Suppressor macrophage treated with lipopolysaccharide for 1 hour (primary cell): ENCODE measurements at regions not wholly inside any gene's neighbourhood (a gene's known extent, or its start where the extent isn't known, plus 50 kb on each side); places are given as distances from the start of the nearest gene placed in this dataset.
"Not testable (repeated sequence)": the region's sequence is repeated elsewhere in the genome, so short reads cannot be mapped to it uniquely, and the experiment has no call there.

Source experiments
- DNase-seq, 3 donors: peaks; one replicate each; pipeline ENCODE4 v3.0.0-alpha.2; 2020 to 2022

DNA sequence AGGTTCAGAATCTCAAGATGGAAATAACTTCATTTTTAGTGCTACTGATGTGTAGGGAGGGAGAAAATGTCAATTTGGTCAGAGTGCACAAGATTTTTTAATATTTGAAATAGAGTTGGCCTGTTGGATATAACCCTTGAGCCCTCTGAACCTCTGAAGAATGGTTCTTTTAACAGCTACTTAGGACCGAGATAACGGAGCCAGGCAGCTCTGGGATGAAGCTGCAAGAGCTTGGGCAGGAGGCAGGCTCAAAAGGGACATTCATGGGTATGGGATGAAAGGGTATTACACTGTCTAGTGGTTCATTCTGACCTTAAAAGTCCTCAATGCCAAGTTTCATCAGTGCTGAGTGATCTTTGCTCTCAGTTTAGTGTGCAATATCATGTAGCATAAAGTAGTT, 111.4 kb upstream of the CPHXL start:
- no peak for DNase-seq

DNA sequence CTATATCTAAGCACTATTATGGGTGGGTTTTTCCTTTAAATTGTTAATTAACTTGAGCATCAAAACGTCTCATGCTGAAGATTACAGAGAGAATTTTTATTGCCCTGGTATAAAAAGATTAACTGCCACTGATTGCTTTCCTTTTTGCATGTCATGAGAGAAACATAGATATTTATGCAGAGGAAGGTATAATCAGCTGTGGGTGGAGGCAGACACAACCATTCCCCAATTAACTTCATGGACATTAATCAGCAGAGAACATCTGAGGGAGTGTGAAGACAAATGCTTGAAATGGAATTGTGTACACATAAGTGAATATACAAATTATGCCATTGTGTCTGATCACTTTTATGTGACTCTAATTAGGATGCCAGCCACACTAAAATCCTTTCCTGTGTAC, 115.2 kb upstream of the CPHXL start:
- no peak for DNase-seq

DNA sequence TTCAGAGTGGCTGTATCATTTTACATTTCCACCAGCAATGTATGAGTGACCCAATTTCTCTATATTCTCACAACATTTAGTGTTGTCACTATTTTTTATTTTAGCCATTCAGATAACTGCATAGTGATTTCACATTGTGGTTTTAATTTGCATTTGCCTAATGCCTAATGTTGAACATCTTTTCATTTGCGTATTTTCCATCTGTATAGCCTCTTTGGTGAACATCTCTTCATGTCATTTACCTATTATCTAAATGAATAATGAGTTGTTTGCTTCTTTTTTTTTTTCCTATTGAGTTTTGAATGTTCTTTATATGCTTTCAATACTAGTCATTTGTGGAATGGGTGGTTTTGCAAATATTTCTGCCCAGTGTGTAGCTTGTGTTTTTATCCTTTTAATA, 120.9 kb upstream of the CPHXL start:
- no peak for DNase-seq

DNA sequence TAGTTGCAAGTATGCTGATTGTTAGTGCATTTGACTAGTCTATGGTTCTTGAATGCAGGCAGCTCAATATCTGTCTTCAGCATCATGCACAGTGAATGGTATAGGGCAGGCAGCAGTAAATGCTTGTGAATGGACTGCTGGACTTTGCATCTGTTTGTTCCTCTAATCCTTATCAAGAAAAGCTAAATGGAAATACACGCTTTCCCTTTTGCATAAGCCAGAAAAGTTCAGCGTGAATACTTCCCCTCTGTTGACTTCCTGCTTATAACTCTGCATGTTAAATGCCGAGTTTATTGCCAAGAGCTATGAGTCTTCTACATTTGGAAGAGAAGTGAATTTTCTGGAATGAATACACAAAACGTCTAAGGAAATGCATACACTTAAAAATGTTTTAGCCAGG, 127.9 kb upstream of the CPHXL start:
- DNase-seq = no peak

DNA sequence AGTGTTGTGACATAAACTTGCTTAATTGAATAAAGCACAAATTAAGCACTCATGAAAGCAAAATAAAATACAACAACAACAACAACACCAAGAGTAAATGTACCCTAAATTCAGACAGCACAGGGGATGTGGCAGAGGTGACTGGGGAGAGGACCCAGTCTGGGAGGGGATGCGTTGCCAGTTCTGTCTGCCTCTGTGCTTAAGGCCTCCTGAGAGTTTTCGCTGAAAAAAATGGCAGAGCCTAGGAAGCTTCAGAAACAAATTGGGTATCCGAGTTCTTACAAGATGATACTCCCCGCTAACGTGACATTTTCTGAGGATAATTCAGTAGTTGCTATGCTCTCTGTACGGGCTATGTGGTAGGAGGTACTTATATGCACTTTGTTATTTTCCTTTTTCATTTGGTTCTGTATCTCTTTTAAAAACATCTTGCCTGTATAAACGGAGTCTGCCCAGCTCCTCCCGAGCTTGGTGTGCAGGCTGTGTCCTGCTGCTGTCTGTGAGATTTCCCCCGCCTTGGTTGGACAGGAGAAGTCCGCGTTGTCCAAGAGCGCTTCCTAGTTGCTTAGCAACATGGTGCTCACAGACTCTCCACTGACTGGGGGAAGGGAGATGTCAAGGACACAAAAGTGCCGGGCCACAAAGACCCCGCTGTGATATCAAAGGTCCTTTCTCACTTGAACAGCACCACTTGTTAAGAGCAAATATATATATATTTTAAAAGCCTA, 134.2 kb upstream of the CPHXL start:
- DNase-seq = no peak

DNA sequence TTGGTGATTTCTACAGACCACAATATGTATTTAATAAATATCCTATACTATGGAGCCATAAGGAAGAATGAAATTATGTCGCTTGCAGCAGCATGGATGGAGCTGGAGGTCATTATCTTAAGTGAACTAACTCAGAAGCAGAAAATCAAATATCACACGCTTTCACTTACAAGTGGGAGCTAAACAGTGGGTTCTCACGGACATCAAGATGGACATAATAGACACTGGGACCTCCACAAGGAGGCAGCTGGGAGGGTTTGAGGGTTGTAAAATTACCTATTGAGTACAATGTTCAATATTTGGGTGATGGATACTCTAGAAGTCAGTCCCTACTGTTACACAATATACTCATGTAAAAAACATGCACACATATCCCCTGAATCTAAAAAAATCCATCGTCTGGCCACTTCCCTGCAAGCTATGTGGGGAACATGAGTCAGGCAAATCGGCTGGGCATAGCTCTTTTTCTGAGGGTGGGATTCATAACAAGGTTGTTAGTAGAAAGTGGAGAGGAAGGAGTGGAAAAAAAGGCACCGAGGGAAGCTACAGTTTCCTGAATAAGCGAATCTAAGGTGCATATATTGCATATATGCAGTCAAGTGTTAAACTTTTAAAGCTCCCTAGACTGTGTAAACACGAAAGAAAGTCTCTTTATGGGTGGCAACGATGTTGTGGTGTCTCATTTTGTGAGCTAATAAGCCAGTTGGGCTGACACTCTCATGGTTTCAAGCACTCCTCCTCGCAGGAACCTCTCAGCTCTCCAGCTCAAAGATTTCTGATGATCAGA, 135.2 kb upstream of the CPHXL start:
- DNase-seq = no peak

DNA sequence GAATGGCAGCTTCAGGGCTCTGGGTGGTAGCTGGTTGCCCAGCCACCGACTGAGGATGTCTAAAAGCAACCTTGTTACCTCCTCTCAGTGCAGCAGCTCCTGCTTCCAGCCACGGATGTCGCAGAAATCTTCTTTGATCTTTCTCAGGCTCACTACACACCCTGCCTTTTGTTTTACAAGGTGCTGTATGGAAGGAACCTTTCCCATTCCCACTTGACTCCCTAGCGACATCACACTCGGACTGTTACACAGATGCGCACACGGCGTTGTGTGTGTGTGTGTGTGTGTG, 135.8 kb upstream of the CPHXL start:
- no peak for DNase-seq

DNA sequence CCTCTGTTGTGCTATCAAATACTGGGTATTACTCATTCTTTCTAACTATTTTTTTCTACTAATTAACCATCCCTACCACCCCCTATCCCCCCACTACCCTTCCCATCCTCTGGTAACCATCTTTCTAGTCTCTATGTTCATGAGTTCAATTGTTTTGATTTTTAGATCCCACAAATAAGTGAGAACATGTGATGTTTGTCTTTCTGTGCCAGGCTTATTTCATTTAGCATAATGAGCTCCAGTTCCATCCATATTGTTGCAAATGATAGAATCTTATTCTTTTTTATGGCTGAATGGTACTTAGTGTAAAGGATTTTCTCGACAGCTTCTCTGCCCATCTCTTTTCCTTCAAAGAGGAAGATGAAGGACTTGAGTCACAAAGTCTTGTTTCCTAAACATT, 138.0 kb upstream of the CPHXL start:
- no peak for DNase-seq

DNA sequence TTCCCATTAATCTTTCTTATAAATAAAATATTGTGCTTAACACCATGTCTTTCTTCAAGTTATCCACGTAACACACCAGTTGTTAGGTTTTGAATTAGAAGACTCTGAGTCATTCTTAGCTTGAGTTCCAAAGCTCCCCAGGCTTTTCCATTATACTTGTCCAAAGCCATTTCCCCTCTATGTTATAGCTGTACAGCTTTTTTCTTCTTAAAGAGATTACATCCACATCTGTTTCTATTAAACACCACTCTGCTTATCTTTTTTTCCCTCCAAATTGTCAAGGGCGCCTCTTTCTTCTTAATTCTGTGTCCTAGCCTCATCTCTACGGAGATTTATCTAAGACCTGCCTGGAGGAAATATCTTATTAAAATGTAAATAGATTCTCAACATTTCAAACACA, 139.4 kb upstream of the CPHXL start:
- DNase-seq = no peak

DNA sequence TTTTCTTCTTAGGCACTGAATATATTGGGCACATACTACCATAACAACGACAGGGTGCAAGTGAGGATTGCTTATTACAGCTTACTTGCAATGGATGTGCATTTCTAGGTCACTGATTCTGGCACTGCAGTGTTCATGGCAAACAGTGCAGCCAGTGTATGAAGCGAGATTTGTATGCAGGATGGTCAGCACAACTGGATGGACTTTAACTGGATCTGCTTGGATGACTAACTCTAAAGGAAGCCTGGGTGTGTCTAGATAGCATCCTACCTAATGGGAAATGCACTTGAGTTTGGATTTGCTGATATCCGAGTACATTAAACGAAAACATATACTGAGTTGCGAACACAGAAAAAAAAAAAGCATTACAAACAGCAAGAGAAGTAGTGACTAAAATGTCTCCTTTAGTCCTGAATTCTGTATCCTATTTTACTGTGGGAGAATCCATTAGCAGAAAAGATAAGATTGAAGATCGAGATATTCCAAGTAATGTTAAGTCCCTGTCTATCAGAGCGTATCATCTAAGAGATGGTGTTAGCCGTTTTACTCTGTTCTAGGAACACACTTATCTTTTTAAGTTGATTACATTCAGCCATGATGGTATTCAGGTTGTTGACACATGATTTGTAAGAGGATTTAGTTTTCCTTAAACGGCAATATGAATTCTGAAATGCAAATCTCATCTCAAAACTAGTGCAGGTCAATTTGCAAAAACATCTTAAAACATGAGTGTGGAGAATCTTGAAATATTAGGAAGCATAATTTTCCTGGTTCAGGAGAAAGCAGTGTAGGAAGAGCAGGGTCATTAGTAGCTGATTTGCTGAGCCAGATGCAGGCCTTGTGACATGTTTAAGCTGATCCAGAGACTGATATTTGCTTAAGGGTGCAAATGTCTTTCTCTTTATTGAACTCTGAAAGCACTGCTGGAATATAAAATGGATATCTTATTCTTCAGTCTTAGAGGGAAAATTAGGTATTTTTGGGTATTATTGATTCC, 142.6 kb upstream of the CPHXL start:
- DNase-seq = no peak

DNA sequence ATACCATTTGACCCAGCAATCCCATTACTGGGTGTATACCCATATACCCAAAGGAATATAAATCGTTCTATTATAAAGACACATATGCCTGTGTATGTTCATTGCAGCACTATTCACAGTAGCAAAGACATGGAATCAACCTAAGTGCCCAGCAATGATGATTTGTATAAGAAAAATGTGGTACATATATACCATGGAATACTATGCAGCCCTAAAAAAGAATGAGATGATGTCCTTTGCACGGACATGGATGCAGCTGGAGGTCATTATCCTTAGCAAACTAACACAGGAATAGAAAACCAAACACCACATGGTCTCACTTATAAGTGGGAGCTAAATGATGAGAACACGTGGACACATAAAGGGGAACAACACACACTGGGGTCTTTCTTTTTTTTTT, 155.0 kb upstream of the CPHXL start:
- DNase-seq = not testable (repeated sequence)

DNA sequence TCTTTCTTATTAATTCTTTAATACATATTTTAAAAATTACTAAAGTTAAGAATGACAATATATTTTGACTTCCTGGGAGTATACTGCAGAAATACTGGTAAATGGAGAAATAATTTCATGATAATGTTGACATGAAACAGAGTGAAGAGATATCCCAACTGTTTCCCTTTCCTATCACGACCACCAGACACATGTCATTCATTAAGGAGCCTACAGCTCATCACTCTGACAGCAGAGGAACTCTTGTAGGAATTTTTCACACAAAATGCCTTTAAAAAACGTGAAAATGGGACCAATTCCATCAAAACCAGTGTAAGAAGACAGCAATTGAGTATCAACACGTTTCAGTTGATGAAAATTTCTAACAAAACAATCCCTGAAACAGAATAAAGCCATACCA, 172.9 kb upstream of the CPHXL start:
- no peak for DNase-seq

DNA sequence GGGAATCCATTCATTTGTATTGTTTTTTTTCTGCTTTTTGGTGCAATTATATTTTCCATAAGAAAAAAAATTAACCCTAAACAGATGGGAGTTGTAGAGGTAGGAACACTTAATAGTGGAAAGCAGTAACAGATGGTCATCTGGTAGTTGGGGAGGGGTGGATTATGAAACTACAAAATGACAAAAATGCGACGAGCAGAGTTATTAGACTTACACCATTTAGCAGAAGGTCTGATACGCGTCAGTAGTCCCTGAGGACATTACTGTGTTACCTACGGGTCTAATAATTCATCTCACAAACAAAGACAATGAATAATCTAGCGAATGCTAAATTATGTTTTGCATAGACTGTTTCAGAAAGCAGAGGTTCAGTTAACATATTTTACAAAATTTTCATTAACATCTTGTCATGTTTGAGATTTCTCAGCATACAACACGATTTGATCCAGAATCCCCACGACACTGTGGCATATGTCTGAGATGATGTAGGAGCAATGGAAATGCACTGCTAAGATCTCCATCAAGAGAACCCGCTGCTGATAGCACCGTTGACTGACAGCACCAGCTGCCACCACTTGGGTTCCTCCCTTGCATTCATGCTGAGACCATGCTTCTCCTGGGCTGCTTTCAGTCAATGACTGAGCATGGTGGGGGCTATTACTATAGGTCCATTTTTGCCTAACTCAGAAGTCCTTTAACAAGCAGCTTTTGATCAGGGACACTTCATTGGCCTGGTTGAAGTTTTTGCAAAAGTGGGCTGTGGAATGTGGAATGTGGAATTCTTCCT, 182.2 kb upstream of the CPHXL start:
- no peak for DNase-seq

DNA sequence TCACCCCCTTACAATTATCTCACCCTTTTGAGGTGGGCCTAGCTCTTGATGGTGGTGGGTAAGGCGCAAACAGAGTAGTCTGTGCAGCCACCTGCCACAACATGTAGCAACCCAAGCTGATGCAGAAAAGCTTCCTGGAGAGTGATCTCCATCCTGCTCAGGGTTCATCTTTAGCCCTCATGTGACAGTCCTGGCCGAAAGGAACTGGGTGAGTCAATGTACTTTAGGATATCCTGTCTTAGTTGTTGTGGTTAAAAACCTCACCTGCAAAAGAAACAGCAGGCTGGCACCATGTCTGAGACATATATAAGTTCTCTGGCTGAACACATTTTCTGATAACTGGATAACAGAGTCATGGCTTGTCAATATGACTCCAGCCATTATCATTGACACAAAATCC, 183.5 kb upstream of the CPHXL start:
- DNase-seq = no peak

DNA sequence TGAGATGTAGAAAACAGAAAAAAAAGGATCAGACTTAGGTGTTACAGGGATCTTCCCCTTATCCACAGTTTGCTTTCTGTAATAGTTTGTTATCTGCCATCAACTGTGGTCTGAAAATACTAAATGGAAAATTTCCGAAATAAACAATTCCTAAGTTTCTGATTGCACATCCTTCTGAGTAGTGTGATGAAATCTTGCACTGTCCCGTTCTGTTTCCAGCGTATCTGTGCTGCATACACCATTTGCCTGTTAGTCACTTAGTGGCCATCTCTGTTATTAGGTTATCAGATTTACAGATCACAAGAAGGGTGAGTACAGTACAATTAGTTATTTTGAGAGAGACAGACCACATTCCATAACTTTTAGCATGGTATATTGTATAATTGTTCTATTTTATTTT, 185.6 kb upstream of the CPHXL start:
- DNase-seq = no peak

DNA sequence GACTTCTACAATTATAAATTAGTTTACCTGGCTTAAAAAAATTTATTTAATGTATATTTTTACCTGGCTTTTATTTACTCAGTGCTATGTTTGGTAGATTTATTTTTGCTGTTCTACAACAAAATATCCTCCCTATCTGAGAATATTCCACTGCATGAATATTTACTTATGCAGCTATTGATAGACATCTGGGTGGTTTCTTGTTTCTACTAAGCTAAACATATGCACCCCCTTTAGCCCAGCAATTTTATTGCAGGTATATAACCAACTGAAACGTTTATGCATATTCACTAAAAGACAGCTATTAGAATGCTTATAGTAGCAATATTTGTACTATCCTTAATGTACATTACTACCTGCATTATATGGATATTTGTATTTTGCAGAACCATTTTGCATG, 187.7 kb upstream of the CPHXL start:
- DNase-seq = no peak

DNA sequence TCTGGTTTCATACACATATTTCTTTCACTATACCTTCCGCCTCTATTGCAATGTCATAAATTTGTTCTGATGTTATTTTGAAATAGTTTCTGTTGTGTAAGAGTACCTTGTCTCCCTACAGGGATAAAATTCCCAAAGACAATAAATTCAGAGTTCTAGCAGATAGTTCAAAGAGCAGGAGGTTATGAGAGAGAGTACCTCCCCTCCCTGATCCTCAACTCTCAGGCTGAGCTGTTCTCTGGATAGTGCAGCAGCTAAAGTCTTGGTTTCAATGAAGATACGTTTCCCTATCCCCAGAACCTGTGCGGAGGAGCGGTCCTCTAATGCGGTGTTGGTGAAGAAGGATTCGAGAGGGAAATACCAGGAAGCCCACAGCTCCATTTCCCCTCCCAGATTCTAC, 190.2 kb upstream of the CPHXL start:
- no peak for DNase-seq

DNA sequence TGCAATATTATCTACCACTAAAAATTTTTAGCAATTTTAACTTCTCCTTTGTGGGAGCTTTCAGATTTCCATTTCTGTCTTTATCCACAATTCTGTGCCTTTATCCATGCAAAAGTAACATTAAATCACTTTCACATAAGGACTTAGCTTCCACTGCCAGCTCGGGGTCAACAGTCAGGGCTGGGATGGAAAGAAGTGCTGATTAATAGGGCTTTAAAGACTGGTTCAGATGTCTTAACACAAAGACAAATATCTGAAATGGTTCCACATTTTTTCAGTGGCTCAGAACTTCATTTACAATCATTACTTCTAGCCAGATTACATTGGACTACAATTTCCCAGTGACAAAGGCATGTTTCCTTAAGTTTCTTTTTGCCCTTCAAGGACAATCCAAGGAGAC, 191.8 kb upstream of the CPHXL start:
- no peak for DNase-seq

DNA sequence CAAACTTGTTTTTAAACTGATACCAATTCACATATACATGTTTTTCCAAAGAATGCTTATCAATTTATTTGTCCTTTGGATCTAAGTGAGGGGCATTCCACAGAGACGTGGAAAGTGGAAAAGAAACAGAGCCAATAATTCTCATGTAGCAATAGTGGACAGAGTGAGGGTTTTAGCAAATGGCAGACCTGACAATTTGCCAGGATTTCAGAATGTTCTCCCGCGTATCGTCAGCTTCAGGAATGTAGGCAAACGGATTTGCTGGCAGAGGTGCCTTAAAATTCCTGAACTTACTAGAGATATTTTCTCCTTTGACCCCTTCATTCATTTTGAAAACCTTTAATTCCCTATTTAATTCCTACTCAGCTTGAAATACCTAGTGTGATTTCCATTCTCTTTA, 193.4 kb upstream of the CPHXL start:
- DNase-seq = no peak

DNA sequence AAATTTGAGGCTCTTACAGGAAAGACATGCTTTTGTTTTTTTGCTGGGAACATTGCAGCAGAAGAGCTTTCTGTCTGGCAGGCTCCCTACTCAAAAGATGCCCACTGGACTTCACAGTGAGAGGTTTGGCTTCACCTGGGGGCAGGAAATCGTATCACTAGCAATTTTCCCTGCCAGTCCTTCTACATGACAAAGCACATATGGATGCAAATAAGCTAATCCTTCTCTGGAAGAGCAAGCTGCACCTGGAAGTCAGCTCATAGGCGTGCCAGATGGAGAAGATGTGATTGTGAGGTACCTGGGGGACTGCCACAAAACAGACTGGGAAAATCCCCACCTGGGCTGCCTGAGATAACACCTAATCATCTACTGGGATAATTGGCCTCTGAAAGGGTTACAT, 195.0 kb upstream of the CPHXL start:
- no peak for DNase-seq

DNA sequence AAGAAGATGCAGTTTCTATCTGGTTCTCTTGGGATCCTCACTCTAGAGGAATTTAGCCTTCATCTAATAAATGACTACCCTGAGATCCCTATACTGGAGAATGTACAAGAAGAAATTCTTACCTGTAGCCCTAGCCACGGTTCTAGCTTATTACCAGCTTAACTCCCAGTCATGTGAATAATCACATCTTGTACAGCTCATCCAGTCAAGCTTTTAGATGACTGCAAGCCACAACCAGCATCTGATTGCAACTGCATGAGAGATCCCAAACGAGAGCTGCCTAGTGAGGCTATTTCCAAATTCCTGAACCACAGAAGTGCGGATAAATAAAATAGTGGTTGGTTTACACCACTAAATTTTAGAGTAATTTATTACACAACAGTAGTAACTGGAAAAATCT, 196.0 kb upstream of the CPHXL start:
- DNase-seq = no peak

DNA sequence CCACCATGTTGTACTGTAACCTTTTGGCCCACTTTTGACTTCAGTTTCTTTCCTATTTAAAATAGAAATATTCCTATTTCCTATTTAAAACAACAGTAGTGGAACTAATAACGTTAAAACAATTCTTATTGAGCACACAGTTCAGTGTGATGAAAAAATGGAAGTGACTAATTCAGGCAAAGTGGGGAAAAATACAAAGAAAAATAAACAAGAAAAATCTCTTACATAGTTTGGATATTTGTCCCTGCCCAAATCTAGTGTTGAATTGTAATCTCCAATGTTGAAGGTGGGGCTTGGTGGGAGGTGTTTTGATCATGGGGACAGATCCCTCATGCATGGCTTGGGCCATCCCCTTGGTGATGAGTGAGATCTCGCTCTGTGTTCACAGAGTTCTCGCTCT, 198.1 kb upstream of the CPHXL start:
- no peak for DNase-seq

DNA sequence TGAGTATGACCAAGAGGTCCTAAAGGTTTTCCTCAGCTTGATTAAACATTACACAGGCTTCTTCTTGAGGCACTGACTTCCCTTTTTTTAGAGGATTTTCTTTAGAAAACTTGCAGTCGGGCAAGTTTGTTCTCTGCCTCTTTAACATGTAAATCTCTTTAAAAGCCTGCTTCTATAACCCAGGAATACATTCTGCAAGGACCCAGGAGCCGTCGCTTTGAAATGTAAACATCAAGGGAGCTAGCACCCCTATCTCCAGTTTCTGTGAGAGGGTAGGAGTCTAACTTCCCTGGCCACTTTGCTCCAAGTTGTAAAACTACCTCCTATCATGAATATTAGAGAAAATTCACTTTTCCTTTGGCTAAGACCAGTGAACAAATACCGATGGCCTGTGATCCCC, 201.5 kb upstream of the CPHXL start:
- DNase-seq = no peak
